Nephron progenitor cell (in vitro differentiated cells): ENCODE measurements at regions not wholly inside any gene's neighbourhood (a gene's known extent, or its start where the extent isn't known, plus 50 kb on each side); places are given as distances from the start of the nearest gene placed in this dataset.

Experiments
- DNase-seq: peaks from one replicate; pipeline ENCODE4 v3.0.0; 2021
- H3K27ac Mint-ChIP-seq: 2 replicates; pipeline ENCODE4 v1.8.0; 2021; ENCODE audit warnings: mild to moderate bottlenecking, moderate library complexity, mixed read lengths
- H3K27me3 Mint-ChIP-seq: 2 replicates; pipeline ENCODE4 v1.8.0; 2021; ENCODE audit warnings: mild to moderate bottlenecking, low read depth, mixed read lengths; ENCODE audit not compliant: poor library complexity
- H3K36me3 Mint-ChIP-seq: 2 replicates; pipeline ENCODE4 v1.8.0; 2021; ENCODE audit warnings: low read depth, mixed read lengths
- H3K4me1 Mint-ChIP-seq: 2 replicates; pipeline ENCODE4 v1.8.0; 2021; ENCODE audit warnings: mixed read lengths
- H3K4me3 Mint-ChIP-seq: 2 replicates; pipeline ENCODE4 v1.8.0; 2021; ENCODE audit warnings: mild to moderate bottlenecking, moderate library complexity, mixed read lengths
- H3K9me3 Mint-ChIP-seq: 2 replicates; pipeline ENCODE4 v1.8.0; 2021; ENCODE audit warnings: mild to moderate bottlenecking, moderate library complexity, mixed read lengths
- TF ChIP-seq, protein P1 (sequence below): fragments of 200-600 bp; sonication (generic); IDR thresholded peaks from 2 replicates; pipeline ENCODE4 v1.5.0; 2021; ENCODE audit warnings: antibody characterized with exemption

DNA sequence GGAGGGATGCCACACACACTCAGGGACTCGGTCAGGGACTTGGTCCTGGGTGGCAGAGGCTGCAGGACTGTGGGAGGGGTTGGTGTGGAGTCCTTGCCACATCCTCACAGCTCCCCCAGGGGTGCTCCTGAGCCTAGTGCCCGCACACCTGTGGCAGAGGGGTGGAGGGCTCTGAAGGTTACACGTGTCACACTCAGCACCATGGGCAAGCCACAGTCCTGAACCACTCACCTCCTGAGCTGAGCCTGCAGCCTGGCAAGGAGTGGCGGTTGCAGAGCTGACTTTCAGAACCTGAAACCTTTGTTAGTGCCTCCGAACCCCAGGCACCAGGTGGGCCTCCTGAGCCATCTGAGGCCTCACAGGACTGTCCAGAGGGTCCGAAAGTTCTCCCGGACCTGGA is 249.2 kb upstream of the C1orf174 start:
- TF ChIP-seq, protein P1, sequence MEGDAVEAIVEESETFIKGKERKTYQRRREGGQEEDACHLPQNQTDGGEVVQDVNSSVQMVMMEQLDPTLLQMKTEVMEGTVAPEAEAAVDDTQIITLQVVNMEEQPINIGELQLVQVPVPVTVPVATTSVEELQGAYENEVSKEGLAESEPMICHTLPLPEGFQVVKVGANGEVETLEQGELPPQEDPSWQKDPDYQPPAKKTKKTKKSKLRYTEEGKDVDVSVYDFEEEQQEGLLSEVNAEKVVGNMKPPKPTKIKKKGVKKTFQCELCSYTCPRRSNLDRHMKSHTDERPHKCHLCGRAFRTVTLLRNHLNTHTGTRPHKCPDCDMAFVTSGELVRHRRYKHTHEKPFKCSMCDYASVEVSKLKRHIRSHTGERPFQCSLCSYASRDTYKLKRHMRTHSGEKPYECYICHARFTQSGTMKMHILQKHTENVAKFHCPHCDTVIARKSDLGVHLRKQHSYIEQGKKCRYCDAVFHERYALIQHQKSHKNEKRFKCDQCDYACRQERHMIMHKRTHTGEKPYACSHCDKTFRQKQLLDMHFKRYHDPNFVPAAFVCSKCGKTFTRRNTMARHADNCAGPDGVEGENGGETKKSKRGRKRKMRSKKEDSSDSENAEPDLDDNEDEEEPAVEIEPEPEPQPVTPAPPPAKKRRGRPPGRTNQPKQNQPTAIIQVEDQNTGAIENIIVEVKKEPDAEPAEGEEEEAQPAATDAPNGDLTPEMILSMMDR = no peak
- peaks cover 35% of the 10 kb centered on the region for H3K4me1 Mint-ChIP-seq
- H3K27me3 Mint-ChIP-seq = peaks cover 3% of the 10 kb centered on the region
- no peaks in the 10 kb centered on the region for H3K36me3 Mint-ChIP-seq
- no peak overlapping the region for H3K27ac Mint-ChIP-seq
- no peak for DNase-seq
- no peaks in the 10 kb centered on the region for H3K9me3 Mint-ChIP-seq
- no peak overlapping the region for H3K4me3 Mint-ChIP-seq

GRCh38 chr1:4149831-4150230 is 249.8 kb upstream of the C1orf174 start:
- Mint-ChIP-seq H3K27me3 (peaks cover 3% of the 10 kb centered on the region), H3K9me3 (no peaks in the 10 kb centered on the region), H3K27ac (peak overlapping the region; percentile 9), H3K4me1 (peaks cover 35% of the 10 kb centered on the region), H3K36me3 (no peaks in the 10 kb centered on the region), H3K4me3 (no peak overlapping the region)
- TF ChIP-seq, protein P1 = no peak
- DNase-seq = no peak

- TF ChIP-seq, protein P1 = no peak
- peak overlapping the region; percentile 9 for H3K27ac Mint-ChIP-seq
- no peak overlapping the region for H3K4me3 Mint-ChIP-seq
- H3K4me1 Mint-ChIP-seq = peaks cover 35% of the 10 kb centered on the region
- DNase-seq = peak; percentile 41
- peaks cover 3% of the 10 kb centered on the region for H3K27me3 Mint-ChIP-seq
- H3K9me3 Mint-ChIP-seq = no peaks in the 10 kb centered on the region
- H3K36me3 Mint-ChIP-seq = no peaks in the 10 kb centered on the region
Observed at GRCh38 chr1:4150262-4150661, 250.2 kb upstream of the C1orf174 start.

GRCh38 chr1:4152266-4152665 is 252.2 kb upstream of the C1orf174 start:
- H3K4me3 Mint-ChIP-seq = no peak overlapping the region
- H3K36me3 Mint-ChIP-seq = no peaks in the 10 kb centered on the region
- no peak for DNase-seq
- H3K27ac Mint-ChIP-seq = no peak overlapping the region
- H3K27me3 Mint-ChIP-seq = peaks cover 3% of the 10 kb centered on the region
- TF ChIP-seq, protein P1 = no peak
- peaks cover 32% of the 10 kb centered on the region for H3K4me1 Mint-ChIP-seq
- no peaks in the 10 kb centered on the region for H3K9me3 Mint-ChIP-seq

DNA sequence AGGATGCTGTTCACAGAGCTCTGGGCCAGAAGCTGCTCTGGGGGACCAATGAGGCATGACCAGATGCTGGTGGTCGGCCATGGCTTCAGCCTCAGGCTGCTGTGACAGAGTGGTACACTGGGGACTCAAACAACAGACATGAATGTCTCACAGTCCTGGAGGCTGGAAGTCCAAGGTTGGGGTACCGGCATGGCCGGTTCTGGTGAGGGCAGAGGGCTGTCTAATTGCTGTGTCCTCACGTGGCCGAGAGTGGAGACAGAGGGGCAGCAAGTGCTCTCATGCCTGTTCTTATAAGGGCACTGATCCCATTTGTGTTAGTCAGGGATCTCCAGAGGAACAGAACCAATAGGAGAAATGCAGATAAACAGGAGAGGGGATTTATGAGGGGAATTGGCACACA is 253.5 kb upstream of the C1orf174 start:
- H3K4me3 Mint-ChIP-seq = no peak overlapping the region
- H3K9me3 Mint-ChIP-seq = no peaks in the 10 kb centered on the region
- H3K27me3 Mint-ChIP-seq = peaks cover 3% of the 10 kb centered on the region
- H3K4me1 Mint-ChIP-seq = peaks cover 27% of the 10 kb centered on the region
- H3K36me3 Mint-ChIP-seq = no peaks in the 10 kb centered on the region
- H3K27ac Mint-ChIP-seq = no peak overlapping the region
- no peak for DNase-seq
- TF ChIP-seq, protein P1 = no peak

GRCh38 chr1:4156241-4156973 is 256.3 kb upstream of the C1orf174 start:
- TF ChIP-seq, protein P1 = no peak
- no peak for DNase-seq
- H3K27ac Mint-ChIP-seq = no peak overlapping the region
- peaks cover 9% of the 10 kb centered on the region for H3K27me3 Mint-ChIP-seq
- H3K9me3 Mint-ChIP-seq = no peaks in the 10 kb centered on the region
- no peak overlapping the region for H3K4me3 Mint-ChIP-seq
- H3K4me1 Mint-ChIP-seq = peaks cover 10% of the 10 kb centered on the region
- no peaks in the 10 kb centered on the region for H3K36me3 Mint-ChIP-seq
